Endodermal cell (in vitro differentiated cells): ENCODE measurements at regions not wholly inside any gene's neighbourhood (a gene's known extent, or its start where the extent isn't known, plus 50 kb on each side); places are given as distances from the start of the nearest gene placed in this dataset.

ENCODE experiments used
- DNase-seq: peaks from one replicate; pipeline ENCODE4 v3.0.0-alpha.2; 2017
- H3K27ac ChIP-seq: 2 replicates; pipeline ENCODE4 v1.5.1; 2013; ENCODE audit warnings: mild to moderate bottlenecking, low read depth, low read length, moderate library complexity
- H3K27me3 ChIP-seq: 2 replicates; pipeline ENCODE4 v1.6.1; 2013; ENCODE audit warnings: mild to moderate bottlenecking, low read length, moderate library complexity; ENCODE audit not compliant: insufficient read depth, control insufficient read depth, poor library complexity, severe bottlenecking
- H3K36me3 ChIP-seq: 2 replicates; pipeline ENCODE4 v1.7.0; 2013; ENCODE audit warnings: mild to moderate bottlenecking, low read length, moderate library complexity; ENCODE audit not compliant: control insufficient read depth, insufficient read depth
- H3K4me1 ChIP-seq: one replicate; pipeline ENCODE4 v1.7.0; 2013; ENCODE audit warnings: low read length; ENCODE audit not compliant: control insufficient read depth, insufficient read depth
- H3K4me3 ChIP-seq: 2 replicates; pipeline ENCODE4 v1.5.1; 2013; ENCODE audit warnings: mild to moderate bottlenecking, low read length, moderate library complexity
- H3K9ac ChIP-seq: 2 replicates; pipeline ENCODE4 v1.6.1; 2013; ENCODE audit warnings: mild to moderate bottlenecking, low read length, moderate library complexity; ENCODE audit not compliant: poor library complexity, severe bottlenecking; ENCODE audit errors: extremely low read depth
- H3K9me3 ChIP-seq: 2 replicates; pipeline ENCODE4 v1.6.1; 2013; ENCODE audit warnings: mild to moderate bottlenecking, low read length, moderate library complexity; ENCODE audit not compliant: control insufficient read depth
- H3K27ac Mint-ChIP-seq: 2 replicates; pipeline ENCODE4 v1.8.0; 2020; ENCODE audit warnings: mixed read lengths
- H3K27me3 Mint-ChIP-seq: 2 replicates; pipeline ENCODE4 v1.8.0; 2021; ENCODE audit warnings: mild to moderate bottlenecking, mixed read lengths; ENCODE audit not compliant: insufficient read depth
- H3K36me3 Mint-ChIP-seq: 2 replicates; pipeline ENCODE4 v1.8.0; 2020; ENCODE audit warnings: low read depth, mixed read lengths
- H3K4me1 Mint-ChIP-seq: 2 replicates; pipeline ENCODE4 v1.8.0; 2020; ENCODE audit warnings: mixed read lengths
- H3K4me3 Mint-ChIP-seq: 2 replicates; pipeline ENCODE4 v1.8.0; 2020; ENCODE audit warnings: mild to moderate bottlenecking, moderate library complexity, mixed read lengths
- H3K9me3 Mint-ChIP-seq: 2 replicates; pipeline ENCODE4 v1.8.0; 2020; ENCODE audit warnings: mild to moderate bottlenecking, mixed read lengths
- WGBS, 2 experiments: methylation state at CpG; one replicate each; pipeline versions ENCODE4 v1.1.5 to v1.1.7; 2013; ENCODE audit warnings: missing lambda C conversion rate in 2 of 2, mixed read lengths in 1 of 2; ENCODE audit not compliant: insufficient coverage in 1 of 2, insufficient read length in 1 of 2; 5-methylcytosine and 5-hydroxymethylcytosine counted together
- TF ChIP-seq, protein P1 (sequence below): fragments of 200-600 bp; sonication (generic); conservative IDR thresholded peaks from 2 replicates; pipeline ENCODE4 v1.5.0; 2021; ENCODE audit warnings: antibody characterized with exemption, mild to moderate bottlenecking

- H3K27ac ChIP-seq, result no peak overlapping the region
- H3K4me1 ChIP-seq, result no peaks in the 10 kb centered on the region
- H3K9ac ChIP-seq, result no peak overlapping the region
- no peak overlapping the region for H3K4me3 Mint-ChIP-seq
- WGBS, 2 experiments, result 94 to 96% methylated on average over 2 of the region's 2 CpGs
- no peaks in the 10 kb centered on the region for H3K36me3 ChIP-seq
- H3K9me3 Mint-ChIP-seq, result no peaks in the 10 kb centered on the region
- H3K27me3 Mint-ChIP-seq, result no peaks in the 10 kb centered on the region
- no peak for DNase-seq
- no peaks in the 10 kb centered on the region for H3K27me3 ChIP-seq
- TF ChIP-seq, protein P1, sequence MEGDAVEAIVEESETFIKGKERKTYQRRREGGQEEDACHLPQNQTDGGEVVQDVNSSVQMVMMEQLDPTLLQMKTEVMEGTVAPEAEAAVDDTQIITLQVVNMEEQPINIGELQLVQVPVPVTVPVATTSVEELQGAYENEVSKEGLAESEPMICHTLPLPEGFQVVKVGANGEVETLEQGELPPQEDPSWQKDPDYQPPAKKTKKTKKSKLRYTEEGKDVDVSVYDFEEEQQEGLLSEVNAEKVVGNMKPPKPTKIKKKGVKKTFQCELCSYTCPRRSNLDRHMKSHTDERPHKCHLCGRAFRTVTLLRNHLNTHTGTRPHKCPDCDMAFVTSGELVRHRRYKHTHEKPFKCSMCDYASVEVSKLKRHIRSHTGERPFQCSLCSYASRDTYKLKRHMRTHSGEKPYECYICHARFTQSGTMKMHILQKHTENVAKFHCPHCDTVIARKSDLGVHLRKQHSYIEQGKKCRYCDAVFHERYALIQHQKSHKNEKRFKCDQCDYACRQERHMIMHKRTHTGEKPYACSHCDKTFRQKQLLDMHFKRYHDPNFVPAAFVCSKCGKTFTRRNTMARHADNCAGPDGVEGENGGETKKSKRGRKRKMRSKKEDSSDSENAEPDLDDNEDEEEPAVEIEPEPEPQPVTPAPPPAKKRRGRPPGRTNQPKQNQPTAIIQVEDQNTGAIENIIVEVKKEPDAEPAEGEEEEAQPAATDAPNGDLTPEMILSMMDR, result no peak
- H3K27ac Mint-ChIP-seq, result no peak overlapping the region
- no peaks in the 10 kb centered on the region for H3K36me3 Mint-ChIP-seq
- H3K4me1 Mint-ChIP-seq, result peaks cover 16% of the 10 kb centered on the region
- no peaks in the 10 kb centered on the region for H3K9me3 ChIP-seq
- no peak overlapping the region for H3K4me3 ChIP-seq
These were observed 442.1 kb upstream of the NRP1 start for GRCh38 chr10:33776419-33777070.

- H3K9me3 Mint-ChIP-seq, result no peaks in the 10 kb centered on the region
- H3K27me3 Mint-ChIP-seq, result no peaks in the 10 kb centered on the region
- Histone ChIP-seq H3K36me3 (no peaks in the 10 kb centered on the region), H3K4me1 (no peaks in the 10 kb centered on the region), H3K27ac (no peak overlapping the region), H3K27me3 (no peaks in the 10 kb centered on the region), H3K9ac (no peak overlapping the region), H3K4me3 (no peak overlapping the region), H3K9me3 (no peaks in the 10 kb centered on the region)
- no peak overlapping the region for H3K27ac Mint-ChIP-seq
- 84 to 94% methylated on average over 3 to 4 of the region's 4 CpGs for WGBS, 2 experiments
- H3K4me3 Mint-ChIP-seq, result no peak overlapping the region
- H3K4me1 Mint-ChIP-seq, result peaks cover 16% of the 10 kb centered on the region
- TF ChIP-seq, protein P1, result no peak
- H3K36me3 Mint-ChIP-seq, result no peaks in the 10 kb centered on the region
- no peak for DNase-seq
These were observed 440.4 kb upstream of the NRP1 start for GRCh38 chr10:33774857-33775256.

DNA sequence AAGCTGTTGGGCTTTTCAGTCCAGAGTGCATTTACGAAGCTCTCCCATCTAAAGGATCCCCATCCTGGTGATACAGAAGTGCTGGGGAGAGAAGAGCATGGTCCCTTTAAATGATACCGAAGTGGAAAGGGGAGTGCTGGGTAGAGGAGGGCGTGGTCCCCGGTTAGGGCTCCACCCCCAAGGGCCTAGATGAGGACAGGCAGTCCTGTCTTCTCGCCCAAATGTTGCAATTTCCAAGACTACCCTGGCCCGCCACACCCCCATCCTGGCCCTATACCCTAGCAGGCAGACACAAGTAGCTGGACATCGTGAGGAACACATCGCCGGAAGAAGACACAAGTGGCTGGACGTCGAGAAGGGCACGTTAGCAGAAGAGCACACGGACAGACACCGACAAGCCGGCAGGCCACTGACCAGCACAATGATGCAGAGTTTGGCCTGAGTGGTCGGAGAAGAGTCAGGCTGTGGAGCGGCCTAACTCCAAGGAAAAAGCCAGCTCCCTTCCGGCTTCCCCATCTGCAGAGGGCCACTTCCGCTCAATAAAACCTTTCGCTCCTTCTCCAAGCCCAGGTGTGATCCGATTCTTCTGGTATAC lies 439.5 kb upstream of the NRP1 start:
- H3K27me3 ChIP-seq, result no peaks in the 10 kb centered on the region
- no peaks in the 10 kb centered on the region for H3K9me3 ChIP-seq
- Mint-ChIP-seq H3K4me3 (no peak overlapping the region), H3K27me3 (no peaks in the 10 kb centered on the region), H3K36me3 (no peaks in the 10 kb centered on the region), H3K4me1 (peaks cover 16% of the 10 kb centered on the region), H3K27ac (no peak overlapping the region), H3K9me3 (no peaks in the 10 kb centered on the region)
- no peak overlapping the region for H3K9ac ChIP-seq
- 93 to 94% methylated on average over 11 to 21 of the region's 21 CpGs for WGBS, 2 experiments
- TF ChIP-seq, protein P1, result no peak
- H3K36me3 ChIP-seq, result no peaks in the 10 kb centered on the region
- no peaks in the 10 kb centered on the region for H3K4me1 ChIP-seq
- no peak overlapping the region for H3K27ac ChIP-seq
- no peak for DNase-seq
- H3K4me3 ChIP-seq, result no peak overlapping the region
